ENCODE measurements at regions not wholly inside any gene's neighbourhood (a gene's known extent, or its start where the extent isn't known, plus 50 kb on each side); places are given as distances from the start of the nearest gene placed in this dataset.

DNA sequence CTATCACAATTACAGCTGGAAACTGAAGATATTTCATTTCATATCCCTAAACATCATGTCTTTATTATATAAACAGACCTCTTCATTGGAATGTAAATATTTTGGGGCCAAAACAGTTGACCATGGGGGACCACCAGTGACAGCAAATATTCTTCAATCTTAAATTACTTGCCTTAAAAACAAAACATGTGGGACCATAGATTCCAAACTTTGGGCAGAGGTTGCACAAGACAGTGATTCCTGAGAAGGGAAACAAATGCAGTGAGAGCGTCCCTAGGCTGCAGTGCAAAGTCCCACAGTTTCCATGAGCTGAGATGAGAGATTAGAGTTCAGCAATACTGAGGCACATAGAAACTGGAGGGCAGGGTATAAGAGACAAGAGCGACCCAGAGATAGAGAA, 818.9 kb downstream of the CBLN2 start:
- Histone ChIP-seq H3K4me2 (ENCODE audit: low read depth, low read length) (no peak overlapping the region), H3K9me3 (replicated peaks; ENCODE audit: insufficient read depth, low read length) (no peaks in the 10 kb centered on the region), H4K20me1 (ENCODE audit: insufficient read depth, low read length) (no peaks in the 10 kb centered on the region), H3K27ac (ENCODE audit: low read length) (no peak overlapping the region), H2AFZ (ENCODE audit: low read length) (no peak overlapping the region), H3K4me3 (ENCODE audit: low read length) (no peak overlapping the region), H3K79me2 (ENCODE audit: low read length) (no peaks in the 10 kb centered on the region), H3K4me1 (ENCODE audit: low read length) (peaks cover 8% of the 10 kb centered on the region), H3K27me3 (replicated peaks; ENCODE audit: insufficient read depth, low read length) (no peaks in the 10 kb centered on the region), H3F3A (ENCODE audit: insufficient read depth, low read length) (0 out of 2 replicates have a peak, but pooled peaks cover 8% of the 10 kb centered on the region), H3K9ac (ENCODE audit: low read length) (no peak overlapping the region), H3K9me2 (replicated peaks; ENCODE audit: insufficient read depth, low read length) (no peaks in the 10 kb centered on the region), H3K36me3 (replicated peaks; ENCODE audit: insufficient read depth, low read length) (no peaks in the 10 kb centered on the region)
- DNase-seq = no peak
- TF ChIP-seq, protein P1, sequence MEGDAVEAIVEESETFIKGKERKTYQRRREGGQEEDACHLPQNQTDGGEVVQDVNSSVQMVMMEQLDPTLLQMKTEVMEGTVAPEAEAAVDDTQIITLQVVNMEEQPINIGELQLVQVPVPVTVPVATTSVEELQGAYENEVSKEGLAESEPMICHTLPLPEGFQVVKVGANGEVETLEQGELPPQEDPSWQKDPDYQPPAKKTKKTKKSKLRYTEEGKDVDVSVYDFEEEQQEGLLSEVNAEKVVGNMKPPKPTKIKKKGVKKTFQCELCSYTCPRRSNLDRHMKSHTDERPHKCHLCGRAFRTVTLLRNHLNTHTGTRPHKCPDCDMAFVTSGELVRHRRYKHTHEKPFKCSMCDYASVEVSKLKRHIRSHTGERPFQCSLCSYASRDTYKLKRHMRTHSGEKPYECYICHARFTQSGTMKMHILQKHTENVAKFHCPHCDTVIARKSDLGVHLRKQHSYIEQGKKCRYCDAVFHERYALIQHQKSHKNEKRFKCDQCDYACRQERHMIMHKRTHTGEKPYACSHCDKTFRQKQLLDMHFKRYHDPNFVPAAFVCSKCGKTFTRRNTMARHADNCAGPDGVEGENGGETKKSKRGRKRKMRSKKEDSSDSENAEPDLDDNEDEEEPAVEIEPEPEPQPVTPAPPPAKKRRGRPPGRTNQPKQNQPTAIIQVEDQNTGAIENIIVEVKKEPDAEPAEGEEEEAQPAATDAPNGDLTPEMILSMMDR (IDR thresholded peaks at IDR 0.05; ENCODE audit: low read length) = no peak
- TF ChIP-seq EZH2 (optimal IDR thresholded peaks at IDR 0.05; ENCODE audit: low read depth, low read length) = no peak
- TF ChIP-seq EZH2phosphoT487 (IDR thresholded peaks at IDR 0.05; ENCODE audit: low read length) = no peak

DNA sequence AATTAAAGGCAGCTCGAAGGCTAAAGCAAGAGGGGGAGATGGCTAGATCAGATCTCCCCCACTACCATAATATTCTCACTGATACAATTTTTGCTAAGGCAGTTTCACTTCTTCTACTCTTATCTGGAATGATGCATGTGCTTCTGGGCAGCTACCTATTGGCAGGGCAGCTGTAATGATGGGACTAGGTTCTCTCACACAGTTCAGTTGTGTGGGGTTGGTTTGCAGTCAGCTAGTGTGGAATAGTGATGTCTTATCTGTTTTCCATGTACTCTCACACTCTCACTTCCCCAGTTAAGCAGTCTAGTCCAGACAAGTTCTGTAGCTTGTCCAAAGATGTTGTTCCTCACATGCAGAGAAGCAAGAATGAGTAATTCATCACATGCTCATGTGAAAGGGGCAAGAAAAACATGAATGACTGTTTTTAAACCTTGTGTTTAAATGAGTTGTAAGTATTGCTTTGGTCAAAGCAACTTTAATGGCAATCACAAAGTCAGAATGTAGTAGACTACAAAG, 836.1 kb downstream of the CBLN2 start:
- Histone ChIP-seq H3K4me3 (ENCODE audit: low read length) (no peak overlapping the region), H3K9me2 (replicated peaks; ENCODE audit: insufficient read depth, low read length) (no peaks in the 10 kb centered on the region), H2AFZ (ENCODE audit: low read length) (no peak overlapping the region), H3K36me3 (replicated peaks; ENCODE audit: insufficient read depth, low read length) (no peaks in the 10 kb centered on the region), H3K9me3 (replicated peaks; ENCODE audit: insufficient read depth, low read length) (no peaks in the 10 kb centered on the region), H3K4me1 (ENCODE audit: low read length) (no peaks in the 10 kb centered on the region), H3K9ac (ENCODE audit: low read length) (no peak overlapping the region), H3K4me2 (ENCODE audit: low read depth, low read length) (no peak overlapping the region), H4K20me1 (ENCODE audit: insufficient read depth, low read length) (no peaks in the 10 kb centered on the region), H3K27me3 (replicated peaks; ENCODE audit: insufficient read depth, low read length) (no peaks in the 10 kb centered on the region), H3K79me2 (ENCODE audit: low read length) (no peaks in the 10 kb centered on the region), H3F3A (ENCODE audit: insufficient read depth, low read length) (no peaks in the 10 kb centered on the region), H3K27ac (ENCODE audit: low read length) (no peak overlapping the region)
- TF ChIP-seq, protein P1 (IDR thresholded peaks at IDR 0.05; ENCODE audit: low read length) = no peak
- TF ChIP-seq EZH2 (optimal IDR thresholded peaks at IDR 0.05; ENCODE audit: low read depth, low read length) (no peak), EZH2phosphoT487 (IDR thresholded peaks at IDR 0.05; ENCODE audit: low read length) (no peak)
- DNase-seq = no peak

- H2AFZ ChIP-seq (ENCODE audit: low read length) = no peak overlapping the region
- no peak overlapping the region for H3K4me2 ChIP-seq (ENCODE audit: low read depth, low read length)
- H3K9me3 ChIP-seq (replicated peaks; ENCODE audit: insufficient read depth, low read length) = no peaks in the 10 kb centered on the region
- no peak for TF ChIP-seq EZH2 (optimal IDR thresholded peaks at IDR 0.05; ENCODE audit: low read depth, low read length)
- TF ChIP-seq EZH2phosphoT487 (IDR thresholded peaks at IDR 0.05; ENCODE audit: low read length) = no peak
- TF ChIP-seq, protein P1 (IDR thresholded peaks at IDR 0.05; ENCODE audit: low read length) = no peak
- H3K36me3 ChIP-seq (replicated peaks; ENCODE audit: insufficient read depth, low read length) = no peaks in the 10 kb centered on the region
- no peak overlapping the region for H3K9ac ChIP-seq (ENCODE audit: low read length)
- H3K27me3 ChIP-seq (replicated peaks; ENCODE audit: insufficient read depth, low read length) = no peaks in the 10 kb centered on the region
- H3K4me3 ChIP-seq (ENCODE audit: low read length) = no peak overlapping the region
- H3K4me1 ChIP-seq (ENCODE audit: low read length) = no peaks in the 10 kb centered on the region
- H3F3A ChIP-seq (ENCODE audit: insufficient read depth, low read length) = no peaks in the 10 kb centered on the region
- H3K79me2 ChIP-seq (ENCODE audit: low read length) = no peaks in the 10 kb centered on the region
- no peak overlapping the region for H3K27ac ChIP-seq (ENCODE audit: low read length)
- no peaks in the 10 kb centered on the region for H4K20me1 ChIP-seq (ENCODE audit: insufficient read depth, low read length)
- H3K9me2 ChIP-seq (replicated peaks; ENCODE audit: insufficient read depth, low read length) = no peaks in the 10 kb centered on the region
- DNase-seq = no peak
Measured at GRCh38 chr18:71707400-71707799, 836.7 kb downstream of the CBLN2 start.
